Calu3 (cell line): ENCODE measurements at regions not wholly inside any gene's neighbourhood (a gene's known extent, or its start where the extent isn't known, plus 50 kb on each side); places are given as distances from the start of the nearest gene placed in this dataset.

Experiments used
- BruUV-seq: library from RNA; stranded (reverse); fragments of 400-500 nt; replicated peaks from 2 replicates; lab custom pipeline; 2021; lab: Mats Ljungman, UMichigan
- CTCF ChIA-PET: fragments of 300-600 bp; sonication (Branson Sonifier 250); formaldehyde crosslinking; loops from one replicate; lab custom pipeline; 2022; ENCODE audit warnings: antibody characterized with exemption; lab: Charles Lee
- DNase-seq: peaks from one replicate; pipeline ENCODE4 v3.0.0; 2022
- H3K27ac Mint-ChIP-seq: one replicate; pipeline ENCODE4 v1.8.0; 2022; ENCODE audit warnings: mixed read lengths; ENCODE audit not compliant: unreplicated experiment
- H3K27me3 Mint-ChIP-seq: one replicate; pipeline ENCODE4 v1.8.0; 2022; ENCODE audit warnings: mixed read lengths; ENCODE audit not compliant: unreplicated experiment
- H3K36me3 Mint-ChIP-seq: one replicate; pipeline ENCODE4 v1.8.0; 2022; ENCODE audit warnings: mild to moderate bottlenecking, moderate library complexity, mixed read lengths; ENCODE audit not compliant: insufficient read depth, unreplicated experiment
- H3K4me1 Mint-ChIP-seq: one replicate; pipeline ENCODE4 v1.8.0; 2022; ENCODE audit warnings: mild to moderate bottlenecking, low read depth, mixed read lengths; ENCODE audit not compliant: unreplicated experiment
- H3K4me3 Mint-ChIP-seq: one replicate; pipeline ENCODE4 v1.8.0; 2022; ENCODE audit warnings: mild to moderate bottlenecking, low read depth, moderate library complexity, mixed read lengths; ENCODE audit not compliant: unreplicated experiment
- H3K9me3 Mint-ChIP-seq: one replicate; pipeline ENCODE4 v1.8.0; 2022; ENCODE audit warnings: low read depth, mixed read lengths; ENCODE audit not compliant: unreplicated experiment
- CTCF ChIP-seq: fragments of 200-600 bp; IDR thresholded peaks from one replicate; pipeline ENCODE4 v1.8.0; 2022; ENCODE audit warnings: antibody characterized with exemption; ENCODE audit not compliant: unreplicated experiment
- intact Hi-C: fragments of 100-400 bp; cut with micrococcal nuclease; formaldehyde crosslinking; loops from one replicate; pipeline ENCODE4 v1.10.0; 2022; ENCODE audit not compliant: unreplicated experiment

- Mint-ChIP-seq H3K27ac (no peak overlapping the region), H3K36me3 (no peaks in the 10 kb centered on the region), H3K27me3 (no peaks in the 10 kb centered on the region), H3K9me3 (peaks cover 2% of the 10 kb centered on the region), H3K4me3 (no peak overlapping the region), H3K4me1 (no peaks in the 10 kb centered on the region)
- BruUV-seq: no TSS peak
- CTCF ChIA-PET: no interaction called here
- DNase-seq: no peak
- intact Hi-C loops: no loop called here
- TF ChIP-seq CTCF: no peak
Observed at GRCh38 chrX:13175056-13175455, 130.6 kb upstream of the FAM9C start.

GRCh38 chrX:13170966-13171558 is 126.6 kb upstream of the FAM9C start:
- CTCF ChIA-PET: no interaction called here
- TF ChIP-seq CTCF: no peak
- Mint-ChIP-seq H3K4me1 (peaks cover 15% of the 10 kb centered on the region), H3K27ac (no peak overlapping the region), H3K9me3 (peaks cover 2% of the 10 kb centered on the region), H3K27me3 (no peaks in the 10 kb centered on the region), H3K36me3 (no peaks in the 10 kb centered on the region), H3K4me3 (no peak overlapping the region)
- intact Hi-C loops: no loop called here
- DNase-seq: no peak
- BruUV-seq: no TSS peak

GRCh38 chrX:13169684-13170083 is 125.3 kb upstream of the FAM9C start:
- Mint-ChIP-seq H3K27me3 (no peaks in the 10 kb centered on the region), H3K4me3 (no peak overlapping the region), H3K36me3 (no peaks in the 10 kb centered on the region), H3K27ac (no peak overlapping the region), H3K4me1 (peaks cover 19% of the 10 kb centered on the region), H3K9me3 (peaks cover 2% of the 10 kb centered on the region)
- TF ChIP-seq CTCF: no peak
- no peak for DNase-seq
- intact Hi-C loops: no loop called here
- CTCF ChIA-PET: no interaction called here
- no TSS peak for BruUV-seq

GRCh38 chrX:13168269-13168668 is 123.8 kb upstream of the FAM9C start:
- Mint-ChIP-seq H3K27me3 (no peaks in the 10 kb centered on the region), H3K4me3 (no peak overlapping the region), H3K27ac (no peak overlapping the region), H3K9me3 (peaks cover 2% of the 10 kb centered on the region), H3K36me3 (no peaks in the 10 kb centered on the region), H3K4me1 (peaks cover 24% of the 10 kb centered on the region)
- intact Hi-C loops: no loop called here
- TF ChIP-seq CTCF: no peak
- CTCF ChIA-PET: no interaction called here
- DNase-seq: no peak
- no TSS peak for BruUV-seq
